ENCODE measurements at regions not wholly inside any gene's neighbourhood (a gene's known extent, or its start where the extent isn't known, plus 50 kb on each side); places are given as distances from the start of the nearest gene placed in this dataset.

DNA sequence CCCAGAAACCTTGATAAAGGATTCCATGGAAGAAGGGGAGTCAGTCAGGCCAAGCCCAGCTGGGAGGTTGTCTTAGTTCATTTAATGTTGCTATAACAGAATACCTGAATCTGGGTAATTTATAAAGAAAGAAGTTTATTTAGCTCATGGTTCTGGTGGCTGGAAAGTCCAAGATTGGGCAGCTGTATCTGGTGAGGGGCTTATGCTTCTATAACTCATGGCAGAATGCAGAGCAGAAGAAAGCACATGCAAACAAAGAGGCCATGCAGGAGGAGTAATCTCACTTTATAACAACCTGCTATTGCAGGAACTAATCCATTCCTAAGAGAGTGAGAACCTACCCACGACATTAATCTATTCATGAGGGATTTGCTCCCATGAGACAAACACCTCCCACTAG lies 54.2 kb upstream of the ANKRD1 start:
- POLR2A ChIA-PET, result no interaction called here
- TF ChIP-seq FOXA1 (IDR thresholded peaks at IDR 0.05) (no peak), ELF4 (IDR thresholded peaks at IDR 0.05) (no peak), FOXK2 (IDR thresholded peaks at IDR 0.05) (no peak), ARNT (IDR thresholded peaks at IDR 0.05) (no peak)
- DNase-seq (ENCODE audit: extremely low spot score), result no peak
- CTCF ChIA-PET, result interaction anchor here (1.1 kb wide), 1 partner anchor 32 kb away, joined by 3 read pairs; no protein-coding TSS in a partner anchor

DNA sequence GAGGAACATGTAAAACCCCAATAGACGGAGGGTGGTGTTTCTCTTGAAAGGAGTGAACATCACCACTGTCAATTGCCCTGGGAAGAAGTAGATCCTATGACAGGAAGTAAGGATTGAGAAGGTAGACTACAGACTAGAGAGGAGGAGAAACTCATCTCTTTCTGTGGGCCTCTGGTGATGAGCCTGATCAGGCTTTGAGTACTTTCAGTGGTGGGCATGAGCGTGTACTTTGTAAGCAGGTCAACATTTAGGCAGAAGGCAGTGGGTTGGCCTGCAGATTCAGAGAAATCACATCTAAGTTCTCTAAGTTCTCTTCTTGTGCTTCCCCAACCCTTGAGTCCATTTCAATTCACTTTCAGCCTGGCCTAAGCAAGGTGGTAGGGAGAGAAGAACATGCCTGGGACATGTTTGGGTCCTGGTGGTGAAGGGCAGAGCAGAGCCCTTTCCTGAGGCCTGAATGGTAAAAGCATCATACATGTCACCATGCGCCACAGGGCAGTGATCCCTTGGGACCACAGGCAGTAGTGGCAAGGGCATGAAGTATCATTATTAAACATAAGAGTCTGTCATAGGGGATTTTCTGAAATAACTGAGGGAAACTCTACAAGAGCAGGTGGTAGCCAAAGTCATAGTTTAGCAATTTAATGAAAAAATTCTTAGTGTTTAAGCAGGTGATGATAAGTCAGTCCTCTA lies 56.4 kb upstream of the ANKRD1 start:
- ChIA-PET CTCF (interaction anchor here (0.5 kb wide), 1 partner anchor 920 kb away, joined by 3 read pairs; no protein-coding TSS in a partner anchor), POLR2A (no interaction called here)
- DNase-seq (ENCODE audit: extremely low spot score), result no peak
- no peak for TF ChIP-seq CTBP1 (IDR thresholded peaks at IDR 0.05; ENCODE audit: borderline replicate concordance)
- TF ChIP-seq FOXK2 (IDR thresholded peaks at IDR 0.05), result no peak
- TF ChIP-seq ELF4 (IDR thresholded peaks at IDR 0.05), result no peak
- TF ChIP-seq SUZ12 (IDR thresholded peaks at IDR 0.05), result no peak
- TF ChIP-seq FOXM1 (IDR thresholded peaks at IDR 0.05; ENCODE audit: borderline replicate concordance), result no peak
- no peak for TF ChIP-seq TARDBP (IDR thresholded peaks at IDR 0.05)
- no peak for TF ChIP-seq ARNT (IDR thresholded peaks at IDR 0.05)
- no peak for TF ChIP-seq L3MBTL2 (conservative IDR thresholded peaks at IDR 0.05)
- TF ChIP-seq SP1 (IDR thresholded peaks at IDR 0.05), result no peak
- no peak for TF ChIP-seq FOXA1 (IDR thresholded peaks at IDR 0.05)

DNA sequence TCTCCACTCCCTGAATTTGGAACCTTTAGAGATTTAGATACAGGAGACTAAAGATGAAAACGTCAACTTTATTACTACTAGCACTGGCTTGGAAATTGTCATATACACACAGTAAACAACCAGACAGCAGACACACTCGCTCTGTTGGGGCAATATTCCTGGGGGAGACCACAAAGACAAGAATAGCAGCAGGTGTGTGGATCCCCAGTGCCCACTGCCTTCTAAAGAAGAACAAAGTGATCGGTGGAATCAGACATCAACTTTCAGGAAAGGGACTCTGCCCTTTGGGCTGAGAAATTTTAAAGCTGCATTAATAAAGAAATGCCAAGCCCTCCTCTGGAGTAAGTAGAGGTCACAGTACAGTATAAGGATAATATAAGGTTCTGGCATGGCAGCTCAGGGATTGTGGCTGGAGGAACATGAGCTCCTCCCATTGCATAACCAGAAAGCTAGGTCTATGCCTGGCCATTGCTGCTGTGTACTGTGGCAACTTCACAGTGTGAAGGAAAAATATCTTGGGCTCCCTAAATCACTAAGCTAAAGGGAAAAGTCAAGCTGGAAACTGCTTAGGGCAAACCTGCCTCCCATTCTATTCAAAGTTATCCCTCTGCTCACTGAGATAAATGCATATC lies 57.1 kb upstream of the ANKRD1 start:
- no peak for TF ChIP-seq LEF1 (IDR thresholded peaks at IDR 0.05; ENCODE audit: borderline replicate concordance)
- TF ChIP-seq ZNF384 (IDR thresholded peaks at IDR 0.05), result no peak
- TF ChIP-seq TARDBP (IDR thresholded peaks at IDR 0.05), result no peak
- TF ChIP-seq CTBP1 (IDR thresholded peaks at IDR 0.05; ENCODE audit: borderline replicate concordance), result no peak
- TF ChIP-seq ARNT (IDR thresholded peaks at IDR 0.05), result no peak
- TF ChIP-seq L3MBTL2 (conservative IDR thresholded peaks at IDR 0.05), result no peak
- TF ChIP-seq BHLHE40 (IDR thresholded peaks at IDR 0.05; ENCODE audit: borderline replicate concordance), result no peak
- TF ChIP-seq, protein P1, sequence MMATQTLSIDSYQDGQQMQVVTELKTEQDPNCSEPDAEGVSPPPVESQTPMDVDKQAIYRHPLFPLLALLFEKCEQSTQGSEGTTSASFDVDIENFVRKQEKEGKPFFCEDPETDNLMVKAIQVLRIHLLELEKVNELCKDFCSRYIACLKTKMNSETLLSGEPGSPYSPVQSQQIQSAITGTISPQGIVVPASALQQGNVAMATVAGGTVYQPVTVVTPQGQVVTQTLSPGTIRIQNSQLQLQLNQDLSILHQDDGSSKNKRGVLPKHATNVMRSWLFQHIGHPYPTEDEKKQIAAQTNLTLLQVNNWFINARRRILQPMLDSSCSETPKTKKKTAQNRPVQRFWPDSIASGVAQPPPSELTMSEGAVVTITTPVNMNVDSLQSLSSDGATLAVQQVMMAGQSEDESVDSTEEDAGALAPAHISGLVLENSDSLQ (IDR thresholded peaks at IDR 0.05), result no peak
- no peak for TF ChIP-seq FOXA1 (IDR thresholded peaks at IDR 0.05)
- TF ChIP-seq FOXM1 (IDR thresholded peaks at IDR 0.05; ENCODE audit: borderline replicate concordance), result no peak
- TF ChIP-seq ELF4 (IDR thresholded peaks at IDR 0.05), result no peak
- TF ChIP-seq HDGF (IDR thresholded peaks at IDR 0.05; ENCODE audit: borderline replicate concordance), result no peak
- TF ChIP-seq SP1 (IDR thresholded peaks at IDR 0.05), result no peak
- TF ChIP-seq FOXK2 (IDR thresholded peaks at IDR 0.05), result no peak
- TF ChIP-seq NFRKB (IDR thresholded peaks at IDR 0.05), result no peak
- no peak for TF ChIP-seq SUZ12 (IDR thresholded peaks at IDR 0.05)
- DNase-seq (ENCODE audit: extremely low spot score), result no peak
- CTCF ChIA-PET, result no interaction called here
- POLR2A ChIA-PET, result no interaction called here

DNA sequence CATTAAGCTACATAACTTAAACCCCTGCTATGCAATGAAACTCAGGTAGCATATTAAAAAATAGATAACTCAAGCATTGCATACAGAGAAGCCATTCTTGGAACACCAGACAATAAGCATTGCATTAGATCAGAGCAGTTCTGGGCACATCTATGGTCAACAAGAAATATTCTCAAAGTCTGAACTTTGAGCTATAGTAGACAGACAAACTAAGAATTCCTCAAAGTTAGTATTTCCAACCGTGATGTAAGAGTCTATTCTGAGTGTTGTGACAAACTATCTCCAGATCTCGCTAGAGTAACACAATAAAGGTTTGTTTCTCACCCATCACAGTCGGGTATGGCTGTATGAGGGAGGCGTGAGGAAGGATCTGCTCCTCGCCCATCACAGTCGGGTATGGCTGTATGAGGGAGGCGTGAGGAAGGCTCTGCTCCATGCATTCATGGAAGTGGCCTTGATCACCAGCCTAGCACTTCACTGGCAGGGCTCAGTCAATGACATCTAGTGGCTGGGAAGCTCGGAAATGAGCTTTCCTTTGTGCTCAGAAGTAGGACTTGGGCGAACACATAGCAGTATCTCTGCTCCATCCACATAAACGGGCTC lies 61.6 kb upstream of the ANKRD1 start:
- no peak for DNase-seq (ENCODE audit: extremely low spot score)
- CTCF ChIA-PET, result no interaction called here
- no peak for TF ChIP-seq SP1 (IDR thresholded peaks at IDR 0.05)
- TF ChIP-seq, protein P1 (IDR thresholded peaks at IDR 0.05), result no peak
- no peak for TF ChIP-seq TARDBP (IDR thresholded peaks at IDR 0.05)
- no peak for TF ChIP-seq NFRKB (IDR thresholded peaks at IDR 0.05)
- no peak for TF ChIP-seq CTBP1 (IDR thresholded peaks at IDR 0.05; ENCODE audit: borderline replicate concordance)
- no peak for TF ChIP-seq FOXA1 (IDR thresholded peaks at IDR 0.05)
- no peak for TF ChIP-seq FOXM1 (IDR thresholded peaks at IDR 0.05; ENCODE audit: borderline replicate concordance)
- TF ChIP-seq L3MBTL2 (conservative IDR thresholded peaks at IDR 0.05), result no peak
- no peak for TF ChIP-seq BHLHE40 (IDR thresholded peaks at IDR 0.05; ENCODE audit: borderline replicate concordance)
- no peak for TF ChIP-seq HDGF (IDR thresholded peaks at IDR 0.05; ENCODE audit: borderline replicate concordance)
- no peak for TF ChIP-seq ELF4 (IDR thresholded peaks at IDR 0.05)
- TF ChIP-seq FOXK2 (IDR thresholded peaks at IDR 0.05), result no peak
- POLR2A ChIA-PET, result no interaction called here

DNA sequence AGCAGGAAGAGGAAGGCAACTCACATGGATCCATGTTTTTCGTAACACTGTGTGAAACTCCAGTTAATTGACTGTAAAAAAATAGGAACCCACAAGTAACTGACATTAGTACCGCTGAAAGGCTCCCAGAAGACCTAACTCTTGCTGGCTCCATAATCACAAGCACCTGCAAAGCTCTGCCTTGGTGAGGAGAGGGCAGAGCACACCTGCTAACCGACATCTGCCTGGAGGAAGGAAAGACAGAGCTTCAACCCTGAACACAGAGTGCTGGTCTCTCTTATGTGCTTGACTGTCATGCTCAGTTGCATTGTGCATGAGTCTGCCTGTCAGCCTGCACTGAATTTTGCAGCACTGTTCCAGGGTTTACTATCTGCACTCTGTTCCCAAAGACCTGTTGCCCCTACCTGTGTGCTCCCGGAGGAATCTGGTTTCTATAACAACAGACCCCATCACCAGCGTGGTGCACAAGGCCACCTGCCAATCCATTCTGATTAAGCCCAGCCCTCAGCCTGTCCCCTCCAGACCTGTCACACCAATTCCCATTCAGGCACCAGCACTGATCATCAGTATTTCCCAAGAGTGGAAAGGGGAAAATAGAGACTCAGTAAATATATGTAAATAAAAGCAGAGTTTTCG lies 63.1 kb upstream of the ANKRD1 start:
- CTCF ChIA-PET, result no interaction called here
- no peak for DNase-seq (ENCODE audit: extremely low spot score)
- POLR2A ChIA-PET, result no interaction called here
- no peak for TF ChIP-seq FOXA1 (IDR thresholded peaks at IDR 0.05)
- TF ChIP-seq FOXK2 (IDR thresholded peaks at IDR 0.05), result no peak
- TF ChIP-seq ZNF384 (IDR thresholded peaks at IDR 0.05), result no peak
- TF ChIP-seq ELF4 (IDR thresholded peaks at IDR 0.05), result no peak
- no peak for TF ChIP-seq SP1 (IDR thresholded peaks at IDR 0.05)
- TF ChIP-seq L3MBTL2 (conservative IDR thresholded peaks at IDR 0.05), result no peak
- TF ChIP-seq LEF1 (IDR thresholded peaks at IDR 0.05; ENCODE audit: borderline replicate concordance), result no peak
- no peak for TF ChIP-seq FOXM1 (IDR thresholded peaks at IDR 0.05; ENCODE audit: borderline replicate concordance)
- TF ChIP-seq NFRKB (IDR thresholded peaks at IDR 0.05), result no peak
- no peak for TF ChIP-seq ARNT (IDR thresholded peaks at IDR 0.05)
- TF ChIP-seq CTBP1 (IDR thresholded peaks at IDR 0.05; ENCODE audit: borderline replicate concordance), result no peak
- no peak for TF ChIP-seq SUZ12 (IDR thresholded peaks at IDR 0.05)
- TF ChIP-seq BHLHE40 (IDR thresholded peaks at IDR 0.05; ENCODE audit: borderline replicate concordance), result no peak
- no peak for TF ChIP-seq HDGF (IDR thresholded peaks at IDR 0.05; ENCODE audit: borderline replicate concordance)
- TF ChIP-seq, protein P1 (IDR thresholded peaks at IDR 0.05), result no peak
